ELF-1 (cell line): ENCODE measurements at regions not wholly inside any gene's neighbourhood (a gene's known extent, or its start where the extent isn't known, plus 50 kb on each side); places are given as distances from the start of the nearest gene placed in this dataset.
A peak's percentile ranks its signal among the peaks of the same experiment; 100 is the strongest.

Experiments used
- DNase-seq: peaks from one replicate; pipeline ENCODE4 v3.0.0-alpha.2; 2016; ENCODE audit warnings: low read depth, low spot score

- peak; percentile 56 for DNase-seq
Measured at GRCh38 chr5:2151301-2151888, 268.7 kb upstream of the IRX4 start.

- DNase-seq, result peak; percentile 79
Measured at GRCh38 chr5:2149195-2149539, 266.4 kb upstream of the IRX4 start.

GRCh38 chr5:2148312-2149194 is 265.8 kb upstream of the IRX4 start:
- DNase-seq, result no peak

- no peak for DNase-seq
Measured at GRCh38 chr5:2147504-2148311, 265.0 kb upstream of the IRX4 start.

- no peak for DNase-seq
Measured at GRCh38 chr5:2143646-2144353, 261.1 kb upstream of the IRX4 start.

GRCh38 chr5:2143088-2143487 is 260.4 kb upstream of the IRX4 start:
- no peak for DNase-seq

GRCh38 chr5:2142456-2142954 is 259.8 kb upstream of the IRX4 start:
- no peak for DNase-seq

- no peak for DNase-seq
Measured at GRCh38 chr5:2141254-2142000, 258.7 kb upstream of the IRX4 start.

- no peak for DNase-seq
Measured at GRCh38 chr5:2140501-2141175, 257.9 kb upstream of the IRX4 start.

GRCh38 chr5:2139478-2139877 is 256.8 kb upstream of the IRX4 start:
- DNase-seq, result no peak

GRCh38 chr5:2138896-2139295 is 256.2 kb upstream of the IRX4 start:
- no peak for DNase-seq

GRCh38 chr5:2137444-2138050 is 254.8 kb upstream of the IRX4 start:
- DNase-seq, result no peak

GRCh38 chr5:2136728-2137333 is 254.1 kb upstream of the IRX4 start:
- DNase-seq, result no peak

GRCh38 chr5:2135833-2136232 is 253.1 kb upstream of the IRX4 start:
- DNase-seq, result no peak

GRCh38 chr5:2135354-2135753 is 252.6 kb upstream of the IRX4 start:
- no peak for DNase-seq

GRCh38 chr5:2134543-2135292 is 252.0 kb upstream of the IRX4 start:
- DNase-seq, result no peak

- DNase-seq, result no peak
Measured at GRCh38 chr5:2133936-2134335, 251.2 kb upstream of the IRX4 start.

GRCh38 chr5:2133080-2133479 is 250.4 kb upstream of the IRX4 start:
- DNase-seq, result no peak

GRCh38 chr5:2132497-2132847 is 249.7 kb upstream of the IRX4 start:
- no peak for DNase-seq
